Activated CD4-positive, alpha-beta T cell treated with anti-CD3 and anti-CD28 coated beads for 36 hours (primary cell): ENCODE measurements at regions not wholly inside any gene's neighbourhood (a gene's known extent, or its start where the extent isn't known, plus 50 kb on each side); places are given as distances from the start of the nearest gene placed in this dataset.
"Not testable (repeated sequence)": the region's sequence is repeated elsewhere in the genome, so short reads cannot be mapped to it uniquely, and the experiment has no call there.

ENCODE experiments used
- ATAC-seq: fragments of 200-7000 bp; cut with Tn5 transposase; one replicate; pipeline ENCODE4 v1.10.0; 2021; ENCODE audit warnings: mild to moderate bottlenecking, moderate library complexity
- CTCF ChIA-PET: fragments of 350-600 bp; sonication (Branson Sonifier 250); formaldehyde crosslinking; loops from one replicate; lab custom pipeline; 2021; ENCODE audit warnings: antibody characterized with exemption; lab: Charles Lee
- POLR2A ChIA-PET: fragments of 350-600 bp; sonication (Branson Sonifier 250); formaldehyde crosslinking; loops from one replicate; lab custom pipeline; 2021; ENCODE audit warnings: antibody characterized with exemption, inconsistent platforms; lab: Charles Lee
- DNase-seq: peaks from one replicate; pipeline ENCODE4 v3.0.0-alpha.2; 2020
- H3K27ac Mint-ChIP-seq: one replicate; pipeline ENCODE4 v1.8.0; 2021; ENCODE audit warnings: mixed read lengths
- H3K27me3 Mint-ChIP-seq: one replicate; pipeline ENCODE4 v1.8.0; 2021; ENCODE audit warnings: mixed read lengths
- H3K36me3 Mint-ChIP-seq: one replicate; pipeline ENCODE4 v1.8.0; 2021; ENCODE audit warnings: low read depth, mixed read lengths
- H3K4me1 Mint-ChIP-seq: one replicate; pipeline ENCODE4 v1.8.0; 2021; ENCODE audit warnings: mixed read lengths
- H3K4me3 Mint-ChIP-seq: one replicate; pipeline ENCODE4 v1.8.0; 2021; ENCODE audit warnings: mild to moderate bottlenecking, moderate library complexity, mixed read lengths
- H3K9me3 Mint-ChIP-seq: one replicate; pipeline ENCODE4 v1.8.0; 2021; ENCODE audit warnings: low read depth, mixed read lengths
- intact Hi-C, 2 experiments: fragments of 100-400 bp; cut with DNase I in 1 of 2; cut with micrococcal nuclease in 1 of 2; formaldehyde crosslinking; loops; one replicate each; pipeline versions ENCODE4 v1.14.2 to v1.15.1; 2022 to 2024; cut with DNase I, micrococcal nuclease

DNA sequence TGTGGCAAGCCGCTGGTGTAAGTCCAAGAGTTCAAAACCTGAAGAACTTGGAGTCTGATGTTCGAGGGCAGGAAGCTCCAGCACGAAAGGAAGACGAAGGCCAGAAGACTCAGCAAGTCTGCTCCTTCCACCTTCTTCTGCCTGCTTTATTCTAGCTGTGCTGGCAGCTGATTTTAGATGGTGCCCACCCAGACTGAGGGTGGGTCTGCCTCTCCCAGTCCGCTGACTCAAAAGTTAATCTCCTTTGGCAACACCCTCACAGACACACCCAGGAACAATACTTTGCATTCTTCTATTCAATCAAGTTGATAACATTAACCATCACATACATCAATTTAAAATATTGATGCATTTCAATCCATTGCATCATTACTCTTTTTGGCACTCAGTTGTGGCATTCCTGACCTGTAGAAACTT is 373.1 kb downstream of the CDH10 start:
- ATAC-seq, H3K36me3 Mint-ChIP-seq, H3K27me3 Mint-ChIP-seq, CTCF ChIA-PET, H3K4me1 Mint-ChIP-seq, H3K27ac Mint-ChIP-seq, intact Hi-C loops, H3K4me3 Mint-ChIP-seq, DNase-seq, POLR2A ChIA-PET: not testable (repeated sequence)
- H3K9me3 Mint-ChIP-seq: peaks cover 10% of the 10 kb centered on the region

DNA sequence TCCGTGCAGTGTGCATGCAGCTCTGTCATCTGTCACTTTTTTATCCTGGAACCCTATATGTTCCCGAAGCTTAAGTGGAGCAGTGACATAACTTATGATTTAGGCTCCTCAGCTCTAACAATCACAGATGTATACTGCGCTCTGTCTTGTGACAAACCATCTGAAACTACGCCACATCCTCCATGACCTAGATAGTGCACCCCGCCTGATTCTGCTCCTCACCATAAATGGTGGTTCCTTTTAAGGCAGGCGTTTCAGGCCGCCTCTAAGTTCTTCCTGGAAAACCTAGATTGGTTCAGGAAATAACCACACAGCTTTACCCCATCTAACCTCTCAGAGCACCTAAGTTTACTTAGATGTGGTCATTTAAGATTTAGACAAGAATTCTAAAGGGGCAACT is 372.0 kb downstream of the CDH10 start:
- intact Hi-C loops: no loop called here
- Mint-ChIP-seq H3K4me3 (no peak overlapping the region), H3K9me3 (peaks cover 9% of the 10 kb centered on the region), H3K4me1 (no peaks in the 10 kb centered on the region), H3K27me3 (no peaks in the 10 kb centered on the region), H3K27ac (no peak overlapping the region), H3K36me3 (no peaks in the 10 kb centered on the region)
- ATAC-seq (no peak), DNase-seq (no peak)
- ChIA-PET POLR2A (no interaction called here), CTCF (no interaction called here)

DNA sequence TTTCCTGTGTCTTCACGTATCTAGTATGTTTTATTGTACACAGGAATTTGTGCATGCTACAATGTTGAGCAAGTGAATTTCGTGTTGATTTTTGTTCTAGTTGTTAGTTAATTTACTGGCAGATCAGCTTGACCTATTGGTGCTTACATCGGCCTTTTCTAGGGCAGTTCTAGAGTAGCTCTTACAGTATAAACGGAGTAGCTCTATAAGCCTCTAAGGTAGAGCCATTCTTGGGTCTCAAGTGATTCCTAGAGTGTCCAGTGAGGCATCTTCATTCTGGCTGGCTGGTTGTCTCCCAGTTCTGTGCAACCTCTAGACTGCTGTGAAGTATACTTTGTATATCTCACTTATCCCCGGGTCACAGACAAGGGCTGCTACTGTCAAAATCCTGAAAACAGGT is 364.6 kb downstream of the CDH10 start:
- Mint-ChIP-seq H3K27me3 (no peaks in the 10 kb centered on the region), H3K36me3 (no peaks in the 10 kb centered on the region), H3K4me1 (no peaks in the 10 kb centered on the region), H3K4me3 (no peak overlapping the region), H3K27ac (no peak overlapping the region), H3K9me3 (peaks cover 17% of the 10 kb centered on the region)
- intact Hi-C loops: no loop called here
- POLR2A ChIA-PET: no interaction called here
- DNase-seq: no peak
- CTCF ChIA-PET: no interaction called here
- ATAC-seq: no peak

DNA sequence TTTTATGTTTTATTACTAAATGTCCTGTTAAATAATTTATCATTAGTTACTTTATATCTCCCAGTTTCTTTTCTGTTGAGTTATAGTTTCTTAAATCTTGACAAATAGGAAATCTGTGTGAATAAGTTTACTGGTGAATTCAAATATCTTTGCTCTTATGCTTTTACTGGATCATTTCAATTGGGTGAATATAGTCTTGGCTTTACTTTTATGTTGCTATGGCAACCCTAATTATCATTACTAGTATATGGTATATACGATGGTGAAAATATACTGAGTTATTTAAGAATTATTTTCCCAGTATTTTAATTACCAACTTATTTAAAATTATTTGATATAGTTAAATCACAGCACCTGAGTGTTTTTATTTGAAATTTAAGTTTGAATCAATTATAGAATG is 363.0 kb downstream of the CDH10 start:
- Mint-ChIP-seq H3K9me3 (peaks cover 18% of the 10 kb centered on the region), H3K27ac (no peak overlapping the region), H3K4me3 (no peak overlapping the region), H3K27me3 (no peaks in the 10 kb centered on the region), H3K36me3 (no peaks in the 10 kb centered on the region), H3K4me1 (no peaks in the 10 kb centered on the region)
- intact Hi-C loops: no loop called here
- DNase-seq (no peak), ATAC-seq (no peak)
- POLR2A ChIA-PET: no interaction called here
- CTCF ChIA-PET: no interaction called here

DNA sequence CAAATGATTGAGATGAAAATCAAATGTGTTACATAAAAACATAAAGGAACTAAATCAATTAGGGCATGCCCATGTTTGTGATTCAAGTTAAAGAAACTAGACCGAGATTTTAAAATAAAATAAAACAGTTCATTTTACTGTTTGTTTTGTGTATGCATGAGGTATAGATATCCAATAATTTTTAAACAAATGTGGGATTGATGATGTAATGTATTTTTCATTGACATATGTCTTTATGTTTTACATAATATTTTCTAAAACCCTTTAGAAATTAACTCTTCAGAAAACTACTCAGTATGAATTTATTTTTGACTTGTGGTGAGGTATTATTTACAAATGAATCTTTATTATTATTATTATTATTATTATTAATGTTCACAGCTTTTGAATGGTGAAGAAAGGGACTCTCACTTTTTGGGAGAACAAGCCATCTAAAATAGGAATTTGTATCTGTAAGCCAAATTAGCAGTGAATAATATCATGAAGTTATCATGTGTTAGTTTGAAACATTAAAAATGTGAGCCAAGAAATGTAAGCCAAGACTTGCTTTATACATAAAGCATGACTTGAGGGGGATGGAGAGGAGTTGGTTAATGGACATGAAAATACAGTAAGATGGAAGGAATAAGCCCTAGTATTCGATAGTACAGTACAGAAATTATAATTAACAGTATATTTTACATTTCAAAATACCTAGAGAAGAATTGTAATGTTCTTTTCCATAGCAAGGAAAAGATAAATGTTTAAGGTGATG is 355.0 kb downstream of the CDH10 start:
- Mint-ChIP-seq H3K9me3 (peaks cover 16% of the 10 kb centered on the region), H3K27ac (no peak overlapping the region), H3K27me3 (no peaks in the 10 kb centered on the region), H3K4me1 (no peaks in the 10 kb centered on the region), H3K4me3 (no peak overlapping the region), H3K36me3 (no peaks in the 10 kb centered on the region)
- ChIA-PET POLR2A (no interaction called here), CTCF (no interaction called here)
- ATAC-seq (no peak), DNase-seq (no peak)
- intact Hi-C loops: no loop called here

DNA sequence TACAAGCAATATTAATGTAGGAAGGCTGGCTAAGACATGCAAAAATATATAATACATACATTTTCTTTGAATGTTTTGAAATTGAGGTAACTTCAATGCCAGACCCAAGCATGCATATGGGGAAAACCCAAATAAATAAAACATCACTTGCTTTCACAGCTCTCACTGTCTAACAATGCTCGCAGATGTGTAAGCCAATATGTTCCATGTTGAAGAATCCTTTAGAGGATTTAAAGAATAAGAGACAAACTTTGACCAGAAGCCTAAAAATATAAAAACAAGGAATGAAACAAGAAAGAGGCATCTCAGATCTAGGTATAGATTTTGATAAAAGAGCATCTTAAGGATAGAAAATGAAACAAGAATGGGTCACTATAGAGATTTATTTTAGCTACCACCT is 354.2 kb downstream of the CDH10 start:
- Mint-ChIP-seq H3K27me3 (no peaks in the 10 kb centered on the region), H3K36me3 (no peaks in the 10 kb centered on the region), H3K4me3 (no peak overlapping the region), H3K27ac (no peak overlapping the region), H3K9me3 (peaks cover 15% of the 10 kb centered on the region), H3K4me1 (no peaks in the 10 kb centered on the region)
- DNase-seq (no peak), ATAC-seq (no peak)
- CTCF ChIA-PET: no interaction called here
- intact Hi-C loops: no loop called here
- POLR2A ChIA-PET: no interaction called here

DNA sequence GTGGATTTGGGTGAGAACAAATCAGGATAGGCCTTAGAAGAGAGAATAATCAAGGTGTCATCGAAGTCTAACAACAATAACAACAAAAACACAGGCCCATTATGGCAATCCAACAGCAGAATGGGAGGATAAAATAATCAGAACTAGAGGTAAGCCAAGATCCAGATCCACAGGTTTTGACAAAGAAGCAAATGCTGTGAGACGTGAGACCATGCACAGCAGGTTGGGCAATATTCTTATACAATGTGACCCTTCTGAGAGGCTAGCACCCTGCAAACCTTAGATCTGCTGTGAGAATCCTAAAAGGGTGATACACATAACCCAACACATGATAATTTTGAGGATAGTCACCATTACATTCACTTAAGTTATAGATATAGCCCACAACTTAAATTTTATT is 352.9 kb downstream of the CDH10 start:
- H3K9me3 Mint-ChIP-seq: peaks cover 15% of the 10 kb centered on the region
- H3K36me3 Mint-ChIP-seq: no peaks in the 10 kb centered on the region
- H3K4me1 Mint-ChIP-seq: no peaks in the 10 kb centered on the region
- no peak for ATAC-seq
- DNase-seq: no peak
- H3K27ac Mint-ChIP-seq: no peak overlapping the region
- intact Hi-C loops: no loop called here
- CTCF ChIA-PET: no interaction called here
- H3K27me3 Mint-ChIP-seq: no peaks in the 10 kb centered on the region
- POLR2A ChIA-PET: no interaction called here
- H3K4me3 Mint-ChIP-seq: no peak overlapping the region

DNA sequence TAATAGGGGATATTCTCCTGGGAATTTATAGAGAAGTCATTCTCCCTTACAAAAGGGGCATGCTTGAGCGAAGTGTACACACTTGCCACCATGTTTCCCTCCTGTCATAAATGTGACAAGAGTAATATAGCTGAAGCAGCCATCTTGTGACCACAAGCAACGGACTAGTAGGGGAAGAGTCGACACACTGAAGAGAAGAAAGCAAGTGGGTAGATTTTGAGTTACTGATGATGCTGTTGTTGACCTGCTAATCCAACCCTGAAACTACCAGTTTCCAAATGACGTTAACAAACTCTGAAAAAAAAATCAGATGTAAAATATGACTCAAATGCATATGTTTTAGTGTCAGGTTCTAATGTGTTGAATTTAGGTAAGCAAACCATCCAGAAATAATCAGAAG is 350.4 kb downstream of the CDH10 start:
- no peaks in the 10 kb centered on the region for H3K27me3 Mint-ChIP-seq
- intact Hi-C loops: no loop called here

DNA sequence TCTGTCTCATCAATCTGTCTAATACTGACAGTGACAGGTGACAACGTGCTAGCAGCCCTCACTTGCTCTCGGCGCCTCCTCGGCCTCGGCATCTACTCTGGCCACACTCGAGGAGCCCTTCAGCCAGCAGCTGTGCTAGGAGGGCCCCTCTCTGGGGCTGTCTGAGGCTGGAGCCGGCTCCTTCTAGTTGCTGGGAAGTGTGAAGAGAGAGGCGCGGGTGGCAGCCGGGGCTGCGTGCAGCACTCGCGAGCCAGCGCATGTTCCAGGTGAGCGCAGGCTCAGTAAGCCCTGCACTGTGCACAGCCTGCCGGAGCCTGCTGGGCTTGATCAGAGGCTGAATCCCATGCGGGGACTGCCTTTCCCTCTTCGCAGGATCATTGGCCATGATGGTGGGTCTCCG is 330.7 kb downstream of the CDH10 start:
- POLR2A ChIA-PET: no interaction called here
- Mint-ChIP-seq H3K4me1 (no peaks in the 10 kb centered on the region), H3K36me3 (no peaks in the 10 kb centered on the region), H3K9me3 (peaks cover 20% of the 10 kb centered on the region), H3K27me3 (no peaks in the 10 kb centered on the region), H3K27ac (no peak overlapping the region), H3K4me3 (no peak overlapping the region)
- intact Hi-C loops: no loop called here
- ATAC-seq (no peak), DNase-seq (no peak)
- CTCF ChIA-PET: no interaction called here

More for the DNA sequence above, 350.4 kb downstream of the CDH10 start:
- peaks cover 1% of the 10 kb centered on the region for H3K36me3 Mint-ChIP-seq
- no peaks in the 10 kb centered on the region for H3K4me1 Mint-ChIP-seq
- no peak overlapping the region for H3K27ac Mint-ChIP-seq
- H3K9me3 Mint-ChIP-seq: peaks cover 14% of the 10 kb centered on the region
- CTCF ChIA-PET: no interaction called here
- POLR2A ChIA-PET: no interaction called here
- ATAC-seq (no peak), DNase-seq (no peak)
- no peak overlapping the region for H3K4me3 Mint-ChIP-seq

DNA sequence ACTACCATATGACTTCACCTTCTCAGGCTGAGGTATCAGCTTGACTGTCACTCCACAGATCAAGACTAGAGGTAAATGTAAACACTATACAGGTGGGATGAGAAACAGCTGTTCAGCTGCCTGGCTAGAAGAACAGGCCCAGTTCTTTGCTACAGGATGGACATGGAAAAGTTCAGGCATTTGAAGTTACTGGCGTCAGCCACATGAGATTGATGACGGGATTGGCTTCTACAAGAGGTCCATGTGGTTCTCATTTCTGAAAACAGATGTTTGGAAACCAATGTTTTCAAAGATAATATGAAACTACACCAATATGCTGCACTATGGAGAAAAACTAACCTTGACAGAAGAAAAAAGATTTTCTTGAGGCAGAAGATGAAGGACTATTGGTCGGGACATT is 324.1 kb downstream of the CDH10 start:
- Mint-ChIP-seq H3K36me3 (no peaks in the 10 kb centered on the region), H3K4me1 (no peaks in the 10 kb centered on the region), H3K27ac (no peak overlapping the region), H3K4me3 (no peak overlapping the region), H3K9me3 (peaks cover 11% of the 10 kb centered on the region), H3K27me3 (no peaks in the 10 kb centered on the region)
- ChIA-PET CTCF (no interaction called here), POLR2A (no interaction called here)
- ATAC-seq: no peak
- no peak for DNase-seq
- intact Hi-C loops: no loop called here

DNA sequence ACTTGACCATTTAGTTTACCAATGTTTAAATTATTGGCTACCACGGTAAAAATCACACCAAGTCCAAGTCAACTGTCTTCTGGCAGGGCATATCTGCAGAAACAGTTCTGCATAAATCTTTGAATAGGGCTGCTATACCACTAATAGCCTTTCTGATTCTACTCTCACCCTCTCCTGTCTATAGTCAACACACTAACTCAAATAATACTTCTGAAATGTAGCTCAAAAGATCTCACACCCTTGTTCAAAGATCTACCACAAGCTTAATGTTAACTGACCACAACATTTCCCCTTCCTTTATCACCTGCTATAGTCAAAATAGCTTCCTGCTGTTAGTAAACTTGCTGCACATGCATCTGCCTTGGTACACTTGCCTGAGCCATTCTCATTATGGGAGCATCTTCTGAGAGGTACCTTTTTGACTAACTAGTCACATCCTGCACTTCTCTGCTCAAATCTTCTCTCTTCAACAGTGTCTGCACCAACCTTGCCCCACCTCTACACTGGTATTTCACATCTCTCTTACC is 319.4 kb downstream of the CDH10 start:
- ATAC-seq (no peak), DNase-seq (no peak)
- Mint-ChIP-seq H3K9me3 (peaks cover 23% of the 10 kb centered on the region), H3K4me3 (no peak overlapping the region), H3K36me3 (no peaks in the 10 kb centered on the region), H3K4me1 (no peaks in the 10 kb centered on the region), H3K27ac (no peak overlapping the region), H3K27me3 (no peaks in the 10 kb centered on the region)
- ChIA-PET CTCF (no interaction called here), POLR2A (no interaction called here)
- intact Hi-C loops: no loop called here

DNA sequence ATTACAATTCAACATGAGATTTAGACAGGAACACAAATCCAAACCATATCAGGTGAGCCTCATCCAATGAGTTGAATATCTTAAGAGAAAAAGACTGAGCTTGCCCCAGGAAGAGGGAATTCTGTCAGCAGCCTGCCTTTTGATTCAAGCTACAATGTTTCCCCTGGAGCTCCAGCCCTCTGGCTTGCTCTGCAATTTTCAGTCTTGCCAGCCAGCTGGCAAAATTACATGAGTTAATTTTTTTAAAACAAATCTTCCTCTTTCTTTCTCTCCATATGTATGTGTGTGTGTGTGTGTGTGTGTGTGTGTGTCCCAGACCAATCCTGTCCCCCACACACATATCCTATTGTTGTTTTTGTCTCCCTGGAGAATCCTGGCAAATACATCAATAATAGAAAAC is 313.2 kb downstream of the CDH10 start:
- Mint-ChIP-seq H3K9me3 (peaks cover 23% of the 10 kb centered on the region), H3K36me3 (no peaks in the 10 kb centered on the region), H3K4me3 (no peak overlapping the region), H3K27ac (no peak overlapping the region), H3K4me1 (no peaks in the 10 kb centered on the region), H3K27me3 (no peaks in the 10 kb centered on the region)
- ATAC-seq: no peak
- intact Hi-C loops: no loop called here
- POLR2A ChIA-PET: no interaction called here
- DNase-seq: no peak
- CTCF ChIA-PET: no interaction called here
